Skeletal muscle cell (primary cell): ENCODE measurements at regions not wholly inside any gene's neighbourhood (a gene's known extent, or its start where the extent isn't known, plus 50 kb on each side); places are given as distances from the start of the nearest gene placed in this dataset.

Source experiments
- DNase-seq: peaks from one replicate; pipeline ENCODE4 v3.0.0-alpha.2; 2010; ENCODE audit warnings: low read depth
- H3K4me3 ChIP-seq: 2 replicates; pipeline ENCODE4 v1.5.1; 2011; ENCODE audit warnings: low read depth, mild to moderate bottlenecking, control low read depth, low read length, moderate library complexity

GRCh38 chr22:27660306-27660705 is 141.2 kb downstream of the MN1 start:
- H3K4me3 ChIP-seq: no peak overlapping the region
- no peak for DNase-seq

DNA sequence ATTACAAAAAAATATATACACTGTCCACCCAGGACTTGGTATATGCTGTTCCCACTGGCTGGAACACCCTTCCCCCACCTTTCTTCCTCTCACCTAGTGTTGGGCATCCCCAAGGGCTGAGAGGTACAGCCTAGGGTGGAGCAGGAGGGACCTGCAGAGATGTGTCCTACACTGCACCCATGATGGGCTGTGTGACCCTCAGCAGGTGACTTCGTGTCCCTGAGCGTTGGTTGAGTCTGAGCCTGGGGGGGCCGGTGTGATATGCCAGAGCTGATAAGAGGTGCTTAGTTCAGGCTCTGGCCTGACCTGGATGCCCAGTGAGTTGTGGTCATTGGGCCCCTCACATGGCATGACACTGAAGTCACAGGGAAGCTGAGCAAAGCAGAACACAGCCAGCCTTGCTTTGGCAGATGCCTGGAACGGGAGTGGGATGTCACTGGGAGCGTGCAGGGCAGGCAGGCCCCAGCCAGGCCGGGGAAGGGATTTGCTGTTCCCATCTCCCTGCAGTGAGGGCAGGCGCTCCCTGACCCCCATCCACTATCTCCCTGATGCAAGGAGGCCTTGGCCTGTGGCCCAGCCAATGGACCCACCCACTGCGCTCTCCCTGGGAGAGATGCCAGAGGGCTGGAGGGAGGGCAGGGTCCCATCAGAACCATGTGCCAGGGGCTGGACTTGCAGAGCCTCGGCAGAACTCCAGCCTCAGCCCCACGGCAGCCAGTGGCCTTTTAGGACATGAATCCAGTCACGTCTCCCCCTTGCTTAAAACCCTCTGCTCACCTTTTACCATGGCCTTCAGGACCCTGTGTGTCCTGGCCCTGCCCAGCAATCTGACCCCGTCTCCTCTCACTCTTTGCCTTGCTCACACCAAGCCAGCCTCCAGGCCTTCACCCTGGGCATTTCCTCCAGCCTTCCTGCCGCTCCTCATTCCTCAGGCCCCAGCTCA is 138.9 kb downstream of the MN1 start:
- no peak for DNase-seq

DNA sequence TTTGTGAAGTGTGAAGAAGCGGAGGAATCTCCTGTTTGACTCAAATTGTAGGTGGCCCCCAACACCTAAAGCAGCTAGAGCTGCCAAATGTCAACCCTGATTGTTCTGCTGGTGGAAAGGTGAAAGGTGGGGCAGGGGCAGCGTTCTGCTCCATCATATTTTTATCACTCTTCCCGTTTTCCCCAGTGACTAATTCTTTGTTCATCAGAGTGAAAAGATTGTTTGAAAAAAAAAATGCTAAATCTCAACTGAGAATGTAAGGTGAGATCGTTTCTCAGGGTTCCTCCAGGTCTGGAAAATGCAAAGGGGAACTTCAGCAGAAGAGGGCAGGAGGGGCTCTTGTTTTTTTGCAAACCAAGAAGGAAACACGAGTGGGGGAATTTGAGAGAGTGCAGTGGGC is 137.7 kb downstream of the MN1 start:
- DNase-seq: no peak
- no peak overlapping the region for H3K4me3 ChIP-seq

More for the DNA sequence above, 138.9 kb downstream of the MN1 start:
- no peak overlapping the region for H3K4me3 ChIP-seq

DNA sequence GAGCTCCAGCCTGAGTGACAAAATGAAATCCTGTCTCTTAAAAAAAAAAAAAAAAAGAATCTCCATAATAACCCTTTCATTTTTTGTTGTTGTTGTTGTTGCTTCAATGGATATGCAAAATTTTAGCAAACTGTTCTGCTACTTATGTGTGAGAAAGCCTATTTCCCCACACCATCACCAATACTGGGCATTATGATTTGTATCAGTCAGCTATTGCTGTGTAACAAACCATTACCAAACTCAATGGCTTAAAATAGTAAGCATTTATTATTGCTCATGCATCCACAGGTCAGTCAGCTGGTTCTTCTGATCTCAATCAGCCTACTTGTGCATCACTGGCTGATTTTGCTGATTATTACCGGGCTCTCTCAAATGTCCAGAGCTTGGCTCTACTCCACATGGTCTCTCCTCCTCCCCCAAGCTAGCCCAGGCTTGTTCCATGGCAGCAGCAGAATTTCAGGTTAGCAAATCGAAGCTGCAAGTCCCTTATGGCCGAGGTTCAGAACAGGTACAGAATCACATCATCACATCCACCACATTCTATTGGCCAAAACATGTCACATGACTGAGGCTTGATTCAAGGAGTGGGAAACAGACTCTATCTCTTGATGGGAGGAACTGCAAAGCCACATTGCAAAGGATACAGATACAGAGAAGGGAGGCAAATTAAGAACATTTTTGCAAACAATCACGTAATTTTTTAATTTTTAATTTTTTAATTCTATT is 135.1 kb downstream of the MN1 start:
- no peak overlapping the region for H3K4me3 ChIP-seq
- DNase-seq: no peak

DNA sequence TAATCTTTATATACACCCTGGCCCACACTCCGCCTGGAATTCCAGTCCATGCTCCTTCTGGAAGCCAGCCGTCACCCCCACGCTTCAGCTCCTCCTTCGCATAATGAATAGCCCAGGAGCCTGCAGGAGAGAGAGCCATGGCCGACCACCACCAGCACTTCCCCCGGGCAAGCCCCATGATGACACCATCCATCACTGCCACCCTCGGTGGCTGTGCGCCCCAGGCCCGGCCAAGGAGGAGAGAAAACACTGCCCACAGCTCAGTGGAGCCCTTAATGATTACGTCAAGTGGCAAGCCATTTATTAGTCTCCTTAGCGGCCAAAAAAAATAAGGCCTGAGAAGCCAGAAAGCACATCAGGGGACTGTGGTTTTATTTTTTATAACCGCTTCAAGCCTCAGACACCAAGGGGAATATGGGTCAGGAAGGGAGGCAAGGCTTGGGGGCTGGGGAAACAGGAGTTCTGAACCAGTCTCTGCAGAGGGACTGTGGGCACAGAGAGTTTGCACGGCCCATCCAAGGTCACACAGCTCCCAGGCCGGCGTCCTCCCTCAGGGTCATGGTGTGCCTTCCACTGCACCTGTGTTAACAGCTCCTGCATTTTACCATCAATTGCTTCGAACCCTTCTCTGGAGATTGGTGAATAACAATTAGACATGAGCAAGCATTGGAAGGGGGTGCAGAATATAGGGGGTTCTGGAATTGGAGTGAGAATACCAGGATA is 134.3 kb downstream of the MN1 start:
- no peak overlapping the region for H3K4me3 ChIP-seq
- DNase-seq: no peak

DNA sequence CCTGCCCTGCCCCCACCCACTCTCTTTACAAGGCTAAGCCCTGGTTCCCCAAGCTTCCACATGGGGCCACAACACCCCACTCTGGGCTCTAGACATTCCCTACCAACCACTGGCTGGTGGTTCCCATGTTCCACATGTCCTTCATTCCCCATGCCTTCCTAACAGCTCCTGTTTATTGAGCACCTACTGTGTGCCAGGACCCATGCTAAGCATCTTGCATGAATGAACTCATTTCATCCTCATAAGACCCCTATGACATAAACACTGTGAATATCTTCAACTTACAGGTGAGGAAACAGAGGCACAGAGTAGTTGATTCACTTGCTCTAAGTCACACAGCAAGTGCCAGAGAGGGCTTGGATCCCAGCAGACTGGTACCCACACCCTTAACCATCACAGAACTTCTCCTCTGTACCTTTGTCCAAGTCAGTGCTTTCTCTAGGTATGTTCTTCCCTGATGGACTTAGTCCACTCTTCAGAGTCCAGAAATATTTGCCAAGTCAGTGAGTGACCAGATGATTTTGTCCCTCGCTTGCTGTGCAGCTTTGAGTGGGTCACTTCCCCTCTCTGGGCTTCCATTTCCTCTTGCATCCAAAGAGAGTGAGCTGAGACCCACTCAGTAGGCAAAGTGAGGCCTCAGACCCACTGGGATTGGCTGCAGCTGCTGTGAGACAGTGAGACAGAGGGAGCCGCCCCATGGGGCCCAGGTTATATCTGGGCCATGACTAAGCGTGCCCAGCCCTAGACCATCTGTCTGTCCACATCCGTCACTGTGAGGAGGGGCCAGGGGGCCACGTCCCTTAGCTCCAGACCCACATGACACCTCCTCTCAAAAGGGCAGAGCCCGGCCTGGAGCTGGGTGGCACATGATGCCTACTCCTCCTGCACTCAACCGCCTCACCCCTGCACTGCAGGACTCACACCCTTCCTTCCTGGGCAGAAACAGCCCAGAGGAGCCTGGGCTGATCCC is 132.4 kb downstream of the MN1 start:
- H3K4me3 ChIP-seq: no peak overlapping the region
- peak; percentile 56 for DNase-seq

DNA sequence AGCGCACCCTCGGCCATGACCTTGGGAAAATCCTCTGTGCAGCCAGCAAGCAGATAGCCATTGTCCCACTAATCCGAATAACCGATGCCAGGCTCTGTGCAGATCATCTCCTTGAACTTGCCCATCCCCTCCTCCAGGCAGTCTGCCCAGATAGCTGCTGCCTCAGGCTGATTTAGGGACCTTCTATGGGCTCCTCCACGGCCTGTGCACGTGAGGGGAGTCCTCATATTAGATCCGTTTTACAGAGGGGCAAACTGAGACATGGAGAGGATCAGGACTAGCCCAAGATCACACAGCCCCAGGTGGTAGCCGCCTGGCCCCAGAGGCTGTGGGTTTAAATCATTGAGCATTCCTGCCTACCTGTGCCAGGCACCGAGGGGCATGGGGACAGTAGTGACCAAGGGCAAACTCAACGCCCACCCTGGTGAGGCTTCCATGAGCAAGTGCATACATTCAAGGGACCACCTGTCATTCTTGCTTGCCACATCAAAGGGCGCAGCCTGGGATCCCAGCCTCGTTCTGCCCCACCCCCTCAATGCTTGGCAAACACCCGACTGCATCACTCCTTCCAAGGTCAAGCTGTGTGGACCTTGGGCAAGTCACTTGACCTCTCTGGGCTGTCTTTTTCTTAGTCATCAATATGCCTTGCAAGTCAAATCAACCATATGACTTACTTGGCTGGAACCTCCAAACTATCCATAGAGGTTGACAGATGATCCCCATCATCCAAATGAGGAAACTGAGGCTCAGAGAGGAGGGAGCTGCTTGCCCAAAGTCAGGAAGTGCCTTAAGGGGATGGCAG is 131.6 kb downstream of the MN1 start:
- H3K4me3 ChIP-seq: no peak overlapping the region
- DNase-seq: no peak

DNA sequence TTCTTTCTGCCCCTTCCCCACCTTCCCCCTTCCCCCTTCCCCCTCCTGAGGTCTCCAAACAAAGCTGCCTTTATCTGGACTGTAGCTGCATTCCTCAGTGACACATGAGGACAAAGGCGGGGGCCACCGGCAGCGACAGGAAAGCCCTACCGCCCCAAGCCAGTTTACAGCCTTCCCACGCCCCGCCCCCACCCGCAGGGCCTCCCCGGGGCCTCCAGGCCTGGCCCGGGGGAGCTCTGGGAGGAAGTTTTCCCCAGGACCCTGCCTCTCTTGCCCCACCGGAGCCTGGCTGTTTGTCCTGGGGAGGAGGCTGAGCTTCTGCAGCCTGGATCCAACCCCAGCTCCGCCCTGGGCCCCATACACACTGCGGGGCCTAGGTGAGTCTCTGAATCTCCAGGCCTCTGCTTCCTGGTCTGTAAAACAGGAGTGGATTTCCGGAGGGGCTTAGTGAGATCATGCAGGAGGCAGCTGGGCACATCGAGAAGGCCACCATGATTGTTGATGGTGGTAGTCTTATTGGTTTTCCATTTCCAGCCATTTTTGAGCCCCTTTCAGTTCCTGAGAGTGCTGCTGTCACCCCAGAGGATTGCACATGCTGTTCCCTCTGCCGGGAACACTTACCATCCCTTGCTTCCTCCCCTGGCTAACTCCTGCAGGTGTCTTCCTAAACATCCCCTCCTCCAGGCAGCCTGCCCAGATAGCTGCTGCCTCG is 130.7 kb downstream of the MN1 start:
- H3K4me3 ChIP-seq: no peak overlapping the region
- no peak for DNase-seq

DNA sequence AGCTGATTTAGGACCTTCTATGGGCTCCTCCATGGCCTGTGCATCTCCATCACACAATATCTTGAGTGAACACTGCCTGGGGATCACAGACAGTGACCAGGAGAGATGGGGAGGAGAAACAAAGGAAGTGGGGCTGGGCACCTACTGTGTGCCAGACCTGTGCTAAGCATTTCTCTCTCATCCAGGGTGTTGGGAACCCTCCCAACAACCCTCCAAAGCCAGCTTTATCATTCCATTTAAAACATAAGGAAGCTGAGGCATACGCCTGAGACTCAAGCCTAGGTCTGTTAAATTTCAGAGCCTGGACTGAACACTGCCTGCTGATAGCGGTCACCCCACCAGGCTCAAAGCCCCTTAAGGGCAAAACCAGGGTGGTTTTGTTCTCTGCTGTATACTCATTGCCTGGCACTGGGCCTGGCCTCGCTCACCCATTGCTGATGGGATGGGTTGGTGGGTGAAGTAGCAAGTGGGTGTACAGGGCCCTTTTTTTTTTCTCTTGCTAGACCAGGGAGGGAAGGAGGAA is 130.1 kb downstream of the MN1 start:
- no peak overlapping the region for H3K4me3 ChIP-seq
- no peak for DNase-seq

- H3K4me3 ChIP-seq: no peak overlapping the region
- DNase-seq: no peak
These were observed 128.7 kb downstream of the MN1 start for GRCh38 chr22:27672721-27673418.

GRCh38 chr22:27673839-27674238 is 127.7 kb downstream of the MN1 start:
- no peak for DNase-seq
- no peak overlapping the region for H3K4me3 ChIP-seq

DNA sequence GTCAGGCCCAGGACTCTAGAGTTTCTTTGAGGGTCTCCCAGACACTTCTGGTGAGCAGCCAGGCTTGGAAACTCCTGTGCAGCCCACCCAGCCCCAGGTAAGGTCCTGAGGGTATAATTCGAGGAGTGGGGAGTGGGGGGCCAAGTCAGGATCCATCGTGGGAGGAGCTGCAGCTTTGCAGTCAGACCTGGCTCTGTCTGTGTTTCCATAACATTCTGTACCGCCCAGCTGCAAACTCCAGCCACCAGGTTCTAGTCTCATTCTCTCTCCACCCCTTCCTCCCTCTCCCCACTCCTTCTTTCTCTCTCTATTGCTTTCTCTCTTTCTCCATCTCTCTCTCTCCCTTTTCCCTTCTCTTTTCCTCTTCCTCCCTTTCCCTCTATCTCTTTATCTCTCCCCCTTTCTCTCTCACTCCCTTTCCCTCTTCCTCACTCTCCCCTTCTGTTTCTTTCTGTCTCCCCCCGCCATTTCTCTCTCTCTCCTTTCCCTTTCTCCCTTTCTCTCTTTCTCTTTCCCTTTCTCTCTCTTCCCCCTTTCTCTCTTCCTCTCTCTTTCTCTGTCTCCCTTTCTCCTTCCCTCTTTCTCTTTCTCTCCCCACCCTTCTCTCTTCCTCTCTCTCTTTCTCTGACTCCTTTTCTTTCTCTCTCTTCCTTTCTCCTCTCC is 127.2 kb downstream of the MN1 start:
- no peak for DNase-seq

GRCh38 chr22:27676545-27677213 is 124.9 kb downstream of the MN1 start:
- DNase-seq: no peak
- no peak overlapping the region for H3K4me3 ChIP-seq

More for the DNA sequence above, 127.2 kb downstream of the MN1 start:
- no peak overlapping the region for H3K4me3 ChIP-seq

DNA sequence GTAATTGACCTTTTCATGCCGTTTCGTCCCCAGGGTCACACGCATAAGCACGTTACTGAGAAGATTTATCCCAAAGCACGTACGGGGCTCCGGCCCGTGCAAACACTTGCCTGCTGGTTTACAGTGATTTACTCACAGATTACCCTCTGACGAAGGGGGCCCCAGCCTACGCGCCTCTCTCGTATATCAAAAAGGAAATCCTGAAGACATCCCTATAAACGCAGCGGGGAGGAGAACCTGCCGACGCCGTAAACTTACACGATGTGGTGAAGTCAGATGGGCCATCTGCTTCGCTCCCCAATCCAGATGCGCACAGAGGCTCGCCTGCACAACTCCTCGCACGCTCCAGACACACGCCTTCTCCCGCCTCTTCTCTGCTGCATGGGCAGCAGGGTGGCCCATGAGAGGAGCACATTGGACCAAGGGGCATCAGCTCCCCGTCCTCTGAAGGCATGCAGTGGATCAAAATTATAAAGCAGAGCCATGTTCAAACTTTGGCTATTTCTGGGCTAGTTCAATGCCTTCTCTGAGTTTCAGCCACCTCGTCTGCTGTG is 123.6 kb downstream of the MN1 start:
- DNase-seq: no peak
- H3K4me3 ChIP-seq: no peak overlapping the region

DNA sequence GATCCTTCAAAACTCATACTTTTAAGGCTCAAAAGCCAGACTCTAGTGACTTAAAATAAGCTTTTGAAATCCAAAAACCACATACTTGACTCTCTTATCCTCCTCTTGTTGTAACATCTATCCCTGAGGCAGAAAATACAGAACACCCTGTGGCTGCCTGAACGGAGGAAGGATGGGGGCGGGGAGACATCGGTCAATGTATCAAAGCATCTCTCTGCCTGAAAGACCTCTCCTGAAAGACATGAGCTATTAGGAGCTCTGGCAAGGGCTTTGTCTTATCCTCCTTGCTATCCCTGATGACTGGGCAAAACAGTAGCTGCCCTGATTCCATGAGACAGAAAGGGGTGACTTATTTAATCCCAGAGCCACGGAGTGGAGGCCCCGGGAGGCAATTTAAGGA is 122.4 kb downstream of the MN1 start:
- no peak overlapping the region for H3K4me3 ChIP-seq
- DNase-seq: no peak
